Panc1 (cell line): ENCODE measurements at regions not wholly inside any gene's neighbourhood (a gene's known extent, or its start where the extent isn't known, plus 50 kb on each side); places are given as distances from the start of the nearest gene placed in this dataset.
"Not testable (repeated sequence)": the region's sequence is repeated elsewhere in the genome, so short reads cannot be mapped to it uniquely, and the experiment has no call there.

ENCODE experiments used
- CTCF ChIP-seq: fragments of 450-650 bp; IDR thresholded peaks from 2 replicates; pipeline ENCODE4 v1.5.1; 2017; ENCODE audit warnings: mild to moderate bottlenecking
- POLR2AphosphoS5 ChIP-seq: IDR thresholded peaks from 2 replicates; pipeline ENCODE4 v1.6.1; 2012; ENCODE audit warnings: mild to moderate bottlenecking, low read depth, low read length, moderate library complexity
- REST ChIP-seq, 2 experiments: IDR thresholded peaks; 2 replicates each; pipeline ENCODE4 v1.6.1; 2011 to 2012; ENCODE audit warnings: low read depth in 2 of 2, control low read depth in 1 of 2, low read length in 1 of 2, mild to moderate bottlenecking in 1 of 2, moderate library complexity in 1 of 2; ENCODE audit not compliant: insufficient read depth in 1 of 2

GRCh38 chr9:66712870-66713269, 187.7 kb upstream of the ZNF658 start:
- not testable (repeated sequence) for TF ChIP-seq POLR2AphosphoS5; REST (IDR thresholded peaks at IDR 0.05; ENCODE audit: insufficient read depth in 1 of 2, low read depth in 2 of 2, low read length in 1 of 2); CTCF
